BLaER1 treated with 17β-estradiol and CSF1 and Interleukin-3, amounts not matched to agents 10 nM and 100 nM (cell line): ENCODE measurements at regions not wholly inside any gene's neighbourhood (a gene's known extent, or its start where the extent isn't known, plus 50 kb on each side); places are given as distances from the start of the nearest gene placed in this dataset.
"Not testable (repeated sequence)": the region's sequence is repeated elsewhere in the genome, so short reads cannot be mapped to it uniquely, and the experiment has no call there.

Source experiments
- H3K27ac ChIP-seq, 11 experiments: shearing (Covaris generic); formaldehyde crosslinking; 2 replicates each; pipeline ENCODE4 v1.8.1; 2022
- H3K27me3 ChIP-seq, 11 experiments: shearing (Covaris generic); formaldehyde crosslinking; 2 replicates each; pipeline ENCODE4 v1.8.1; 2022
- H3K36me3 ChIP-seq, 11 experiments: shearing (Covaris generic); formaldehyde crosslinking; 2 replicates each; pipeline ENCODE4 v1.8.1; 2022
- H3K4me1 ChIP-seq, 10 experiments: shearing (Covaris generic); formaldehyde crosslinking; 2 replicates each; pipeline ENCODE4 v1.8.1; 2022
- H3K4me2 ChIP-seq, 11 experiments: shearing (Covaris generic); formaldehyde crosslinking; 2 replicates each; pipeline ENCODE4 v1.8.1; 2022
- H3K4me3 ChIP-seq, 10 experiments: shearing (Covaris generic); formaldehyde crosslinking; 2 replicates each; pipeline ENCODE4 v1.8.1; 2022
- H3K9ac ChIP-seq, 11 experiments: shearing (Covaris generic); formaldehyde crosslinking; 2 replicates each; pipeline ENCODE4 v1.8.1; 2022
- H3K9me3 ChIP-seq, 11 experiments: shearing (Covaris generic); formaldehyde crosslinking; replicated peaks in 1 of 11; 2 replicates each; pipeline ENCODE4 v1.8.1; 2022
- H4K20me1 ChIP-seq, 11 experiments: shearing (Covaris generic); formaldehyde crosslinking; 2 replicates each; pipeline ENCODE4 v1.8.1; 2022
- Cebpa-rat ChIP-seq, 11 experiments: shearing (Covaris generic); IDR thresholded peaks; 2 replicates each; pipeline ENCODE4 v1.8.1; 2022

GRCh38 chr18:56444201-56444600, 194.2 kb downstream of the TXNL1 start:
- no peak for TF ChIP-seq Cebpa-rat (IDR thresholded peaks at IDR 0.05)
- no peaks in the 10 kb centered on the region for H3K9me3 ChIP-seq
- H3K4me1 ChIP-seq, result peaks cover 0 to 36% (median 9%) of the 10 kb centered on the region in 10 experiments; a peak in 13 of 20 replicates

DNA sequence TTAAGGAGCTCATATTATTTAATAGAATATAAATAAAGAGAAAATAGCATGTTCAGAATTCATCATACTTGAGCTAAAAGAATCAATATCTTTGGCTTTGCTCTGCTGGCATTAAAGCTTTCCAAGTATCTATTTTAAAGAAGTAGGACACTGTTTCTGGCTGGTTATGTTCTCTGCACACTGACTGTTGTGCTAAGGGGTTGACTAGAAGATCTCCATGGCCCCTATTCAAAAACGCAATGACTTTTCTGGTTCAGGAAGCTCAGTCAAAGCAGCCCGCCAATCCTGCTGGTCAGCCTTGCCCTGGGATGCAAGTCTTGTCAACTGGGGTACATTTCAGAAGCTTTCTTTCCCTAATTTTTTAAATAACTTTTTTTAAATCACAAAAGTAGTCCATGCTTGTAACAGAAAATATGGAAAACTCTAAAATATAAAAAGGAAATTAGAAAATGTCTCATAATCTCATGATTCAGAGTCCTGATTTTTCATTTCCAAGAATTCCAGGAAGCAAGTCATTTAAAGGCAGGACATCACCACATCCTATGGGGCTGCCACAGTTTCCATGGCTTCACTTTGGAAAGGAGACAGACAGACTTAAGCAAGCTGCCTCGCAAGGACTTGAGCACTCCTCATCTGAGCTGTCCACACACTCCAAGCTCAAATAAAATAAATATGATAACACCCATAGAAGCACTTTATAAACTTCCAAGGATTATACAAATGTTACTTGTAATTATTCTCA, 195.1 kb downstream of the TXNL1 start:
- Histone ChIP-seq H3K4me2 (peak overlapping the region in 4 of 11 experiments; percentile 17 to 66 (median 47); a peak in 7 of 22 replicates), H3K36me3 (no peaks in the 10 kb centered on the region)

More at GRCh38 chr18:56444201-56444600, 194.2 kb downstream of the TXNL1 start:
- H3K9ac ChIP-seq, result no peak overlapping the region
- no peak overlapping the region for H3K27ac ChIP-seq
- peak overlapping the region in 5 of 11 experiments; percentile 3 to 66 (median 42); a peak in 7 of 22 replicates for H3K4me2 ChIP-seq
- no peaks in the 10 kb centered on the region for H4K20me1 ChIP-seq
- no peaks in the 10 kb centered on the region for H3K36me3 ChIP-seq
- H3K27me3 ChIP-seq, result no peaks in the 10 kb centered on the region
- no peak overlapping the region for H3K4me3 ChIP-seq

GRCh38 chr18:56438480-56438879, 199.9 kb downstream of the TXNL1 start:
- H3K4me2 ChIP-seq, result peak overlapping the region in 1 of 11 experiments; percentile 34; a peak in 1 of 22 replicates
- not testable (repeated sequence) for H3K9ac ChIP-seq, H4K20me1 ChIP-seq, H3K9me3 ChIP-seq, H3K27ac ChIP-seq, H3K4me3 ChIP-seq, H3K36me3 ChIP-seq, H3K27me3 ChIP-seq
- H3K4me1 ChIP-seq, result peaks cover 0 to 25% (median 0%) of the 10 kb centered on the region in 10 experiments; a peak in 5 of 20 replicates

More for the DNA sequence above, 195.1 kb downstream of the TXNL1 start:
- TF ChIP-seq Cebpa-rat (IDR thresholded peaks at IDR 0.05), result no peak
- Histone ChIP-seq H3K9ac (no peak overlapping the region), H3K9me3 (no peaks in the 10 kb centered on the region), H3K27me3 (no peaks in the 10 kb centered on the region), H4K20me1 (no peaks in the 10 kb centered on the region), H3K27ac (no peak overlapping the region), H3K4me3 (no peak overlapping the region), H3K4me1 (peaks cover 0 to 43% (median 9%) of the 10 kb centered on the region in 10 experiments; a peak in 13 of 20 replicates)

GRCh38 chr18:56436651-56437050, 201.7 kb downstream of the TXNL1 start:
- H3K27ac ChIP-seq, result no peak overlapping the region
- H3K36me3 ChIP-seq, result no peaks in the 10 kb centered on the region
- H3K4me3 ChIP-seq, result no peak overlapping the region
- no peaks in the 10 kb centered on the region for H3K9me3 ChIP-seq
- no peaks in the 10 kb centered on the region for H3K27me3 ChIP-seq
- no peak overlapping the region for H3K4me2 ChIP-seq
- no peak for TF ChIP-seq Cebpa-rat (IDR thresholded peaks at IDR 0.05)
- peaks cover 0 to 18% (median 0%) of the 10 kb centered on the region in 10 experiments; a peak in 2 of 20 replicates for H3K4me1 ChIP-seq
- no peaks in the 10 kb centered on the region for H4K20me1 ChIP-seq
- H3K9ac ChIP-seq, result no peak overlapping the region

GRCh38 chr18:56433919-56434318, 204.5 kb downstream of the TXNL1 start:
- H4K20me1 ChIP-seq, result no peaks in the 10 kb centered on the region
- H3K4me1 ChIP-seq, result peaks cover 0 to 9% (median 0%) of the 10 kb centered on the region in 10 experiments; a peak in 2 of 20 replicates
- H3K36me3 ChIP-seq, result no peaks in the 10 kb centered on the region
- H3K27ac ChIP-seq, result no peak overlapping the region
- H3K9me3 ChIP-seq, result peaks cover 0 to 3% (median 0%) of the 10 kb centered on the region in 11 experiments; a peak in 2 of 22 replicates
- no peak overlapping the region for H3K4me2 ChIP-seq
- TF ChIP-seq Cebpa-rat (IDR thresholded peaks at IDR 0.05), result no peak
- no peak overlapping the region for H3K9ac ChIP-seq
- H3K4me3 ChIP-seq, result no peak overlapping the region
- H3K27me3 ChIP-seq, result no peaks in the 10 kb centered on the region

GRCh38 chr18:56431551-56431950, 206.8 kb downstream of the TXNL1 start:
- Histone ChIP-seq H4K20me1 (no peaks in the 10 kb centered on the region), H3K4me1 (no peaks in the 10 kb centered on the region), H3K9me3 (peaks cover 18 to 27% (median 21%) of the 10 kb centered on the region in 11 experiments), H3K4me2 (no peak overlapping the region), H3K4me3 (no peak overlapping the region), H3K27ac (no peak overlapping the region), H3K27me3 (no peaks in the 10 kb centered on the region), H3K36me3 (no peaks in the 10 kb centered on the region), H3K9ac (no peak overlapping the region)
- TF ChIP-seq Cebpa-rat (IDR thresholded peaks at IDR 0.05), result no peak

GRCh38 chr18:56423626-56424025, 214.8 kb downstream of the TXNL1 start:
- peaks cover 27 to 32% (median 30%) of the 10 kb centered on the region in 11 experiments for H3K9me3 ChIP-seq
- no peaks in the 10 kb centered on the region for H3K27me3 ChIP-seq
- H3K4me3 ChIP-seq, result no peak overlapping the region
- no peaks in the 10 kb centered on the region for H3K4me1 ChIP-seq
- no peak for TF ChIP-seq Cebpa-rat (IDR thresholded peaks at IDR 0.05)
- H3K36me3 ChIP-seq, result no peaks in the 10 kb centered on the region
- H3K9ac ChIP-seq, result no peak overlapping the region
- H3K27ac ChIP-seq, result no peak overlapping the region
- H4K20me1 ChIP-seq, result no peaks in the 10 kb centered on the region
- no peak overlapping the region for H3K4me2 ChIP-seq

DNA sequence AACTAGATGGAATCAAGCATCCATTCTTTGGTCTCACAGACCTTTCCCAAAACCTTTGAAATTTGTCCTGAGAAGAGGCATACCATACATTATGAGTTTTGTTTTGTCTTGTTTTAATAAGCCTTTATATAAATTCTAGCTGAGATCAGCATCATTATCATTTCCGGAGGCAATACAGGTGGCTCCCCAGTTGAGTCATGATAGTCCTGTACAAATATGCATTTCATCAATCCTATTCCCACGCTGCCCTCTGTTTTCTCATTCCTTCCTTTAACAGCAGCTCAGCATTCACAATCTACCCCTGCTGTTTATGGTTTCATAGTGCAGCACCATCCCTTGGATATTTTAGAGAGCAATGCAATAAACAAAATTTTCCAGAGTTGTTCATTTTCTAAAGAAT, 216.7 kb downstream of the TXNL1 start:
- H3K9me3 ChIP-seq, result peaks cover 10 to 13% (median 11%) of the 10 kb centered on the region in 11 experiments
- no peak for TF ChIP-seq Cebpa-rat (IDR thresholded peaks at IDR 0.05)
- no peak overlapping the region for H3K9ac ChIP-seq
- H3K27ac ChIP-seq, result no peak overlapping the region
- H3K4me3 ChIP-seq, result no peak overlapping the region
- H3K4me1 ChIP-seq, result no peaks in the 10 kb centered on the region
- no peaks in the 10 kb centered on the region for H3K36me3 ChIP-seq
- no peaks in the 10 kb centered on the region for H4K20me1 ChIP-seq
- no peak overlapping the region for H3K4me2 ChIP-seq
- H3K27me3 ChIP-seq, result no peaks in the 10 kb centered on the region

- H3K9ac ChIP-seq, H3K4me1 ChIP-seq, H3K4me3 ChIP-seq, H4K20me1 ChIP-seq, H3K36me3 ChIP-seq, H3K9me3 ChIP-seq, H3K27me3 ChIP-seq, H3K4me2 ChIP-seq, H3K27ac ChIP-seq: not testable (repeated sequence)
Measured at GRCh38 chr18:56420868-56421267, 217.5 kb downstream of the TXNL1 start.

GRCh38 chr18:56414357-56414756, 224.0 kb downstream of the TXNL1 start:
- H3K4me3 ChIP-seq, result no peak overlapping the region
- no peaks in the 10 kb centered on the region for H4K20me1 ChIP-seq
- no peaks in the 10 kb centered on the region for H3K27me3 ChIP-seq
- no peak for TF ChIP-seq Cebpa-rat (IDR thresholded peaks at IDR 0.05)
- peaks cover 0 to 8% (median 0%) of the 10 kb centered on the region in 10 experiments; a peak in 3 of 20 replicates for H3K4me1 ChIP-seq
- no peak overlapping the region for H3K4me2 ChIP-seq
- H3K9ac ChIP-seq, result no peak overlapping the region
- H3K27ac ChIP-seq, result no peak overlapping the region
- H3K36me3 ChIP-seq, result peaks cover 0 to 7% (median 0%) of the 10 kb centered on the region in 11 experiments; a peak in 1 of 22 replicates
- peaks cover 18 to 47% (median 28%) of the 10 kb centered on the region in 11 experiments for H3K9me3 ChIP-seq
